ENCODE measurements at regions not wholly inside any gene's neighbourhood (a gene's known extent, or its start where the extent isn't known, plus 50 kb on each side); places are given as distances from the start of the nearest gene placed in this dataset.
A peak's percentile ranks its signal among the peaks of the same experiment; 100 is the strongest.

DNA sequence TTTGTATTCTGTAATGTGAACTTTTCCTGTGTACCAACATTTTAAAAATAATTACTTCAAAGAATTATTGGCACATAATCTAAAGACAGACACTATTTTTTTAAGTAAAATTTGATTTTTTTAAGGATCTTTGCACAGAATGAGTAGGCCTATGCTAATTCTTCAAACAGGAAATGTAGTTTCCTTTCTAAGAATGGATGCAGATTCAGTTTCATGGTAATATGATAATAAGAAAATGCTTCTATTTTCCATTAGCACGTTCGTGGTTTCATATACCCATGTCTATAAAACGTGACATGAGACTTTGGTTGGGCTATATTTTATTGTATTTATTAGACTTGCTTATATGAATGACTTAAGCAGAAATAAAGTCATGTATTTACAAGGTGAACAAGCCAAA, 191.8 kb upstream of the RBBP8 start:
- no peaks in the 10 kb centered on the region for H3K27me3 ChIP-seq (replicated peaks; ENCODE audit: insufficient read depth, low read depth, low read length, poor library complexity)
- DNase-seq (ENCODE audit: low spot score): peak; percentile 59
- peaks cover 14% of the 10 kb centered on the region for H3K4me1 ChIP-seq (ENCODE audit: insufficient read depth, low read length, poor library complexity, severe bottlenecking)
- no peaks in the 10 kb centered on the region for H3K36me3 ChIP-seq (ENCODE audit: insufficient read depth, low read length, poor library complexity, severe bottlenecking)
- intact Hi-C loops (cut with micrococcal nuclease; ENCODE audit: unreplicated experiment): no loop called here
- H3K9me3 ChIP-seq (ENCODE audit: low read depth, low read length, poor library complexity, severe bottlenecking): no peaks in the 10 kb centered on the region
- ChIA-PET CTCF (no interaction called here), POLR2A (ENCODE audit: low non-redundant PET) (no interaction called here)
- no TSS peak for BruUV-seq (replicated peaks)
- H3K27ac ChIP-seq (ENCODE audit: low read depth, low read length, poor library complexity, severe bottlenecking): no peak overlapping the region
- no peak overlapping the region for H3K4me3 ChIP-seq (ENCODE audit: low read depth, low read length, poor library complexity, severe bottlenecking)
- no peak for TF ChIP-seq EZH2 (IDR thresholded peaks at IDR 0.05; ENCODE audit: borderline replicate concordance, low read depth, low read length, poor library complexity, severe bottlenecking)
- TF ChIP-seq, protein P1, sequence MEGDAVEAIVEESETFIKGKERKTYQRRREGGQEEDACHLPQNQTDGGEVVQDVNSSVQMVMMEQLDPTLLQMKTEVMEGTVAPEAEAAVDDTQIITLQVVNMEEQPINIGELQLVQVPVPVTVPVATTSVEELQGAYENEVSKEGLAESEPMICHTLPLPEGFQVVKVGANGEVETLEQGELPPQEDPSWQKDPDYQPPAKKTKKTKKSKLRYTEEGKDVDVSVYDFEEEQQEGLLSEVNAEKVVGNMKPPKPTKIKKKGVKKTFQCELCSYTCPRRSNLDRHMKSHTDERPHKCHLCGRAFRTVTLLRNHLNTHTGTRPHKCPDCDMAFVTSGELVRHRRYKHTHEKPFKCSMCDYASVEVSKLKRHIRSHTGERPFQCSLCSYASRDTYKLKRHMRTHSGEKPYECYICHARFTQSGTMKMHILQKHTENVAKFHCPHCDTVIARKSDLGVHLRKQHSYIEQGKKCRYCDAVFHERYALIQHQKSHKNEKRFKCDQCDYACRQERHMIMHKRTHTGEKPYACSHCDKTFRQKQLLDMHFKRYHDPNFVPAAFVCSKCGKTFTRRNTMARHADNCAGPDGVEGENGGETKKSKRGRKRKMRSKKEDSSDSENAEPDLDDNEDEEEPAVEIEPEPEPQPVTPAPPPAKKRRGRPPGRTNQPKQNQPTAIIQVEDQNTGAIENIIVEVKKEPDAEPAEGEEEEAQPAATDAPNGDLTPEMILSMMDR (conservative IDR thresholded peaks at IDR 0.05; ENCODE audit: low read depth, low read length): no peak

DNA sequence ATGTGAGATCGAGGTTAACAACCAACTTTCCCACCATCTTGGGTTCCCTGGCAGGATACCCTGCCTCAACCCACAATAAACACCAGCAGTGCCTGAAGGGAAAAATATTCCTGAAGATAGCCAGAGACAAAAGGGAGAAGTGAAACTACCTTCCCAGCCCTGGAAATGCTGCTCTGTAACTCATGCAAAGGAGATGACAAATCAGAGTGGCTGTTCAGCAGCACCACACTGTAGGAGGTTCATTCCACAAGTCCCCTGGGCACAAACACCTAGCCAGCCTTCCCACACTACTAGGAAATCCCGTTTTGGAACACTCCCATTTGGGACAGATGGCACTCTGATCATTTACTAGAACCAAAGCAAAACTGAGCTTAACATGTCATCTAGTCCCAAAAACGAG, 190.7 kb upstream of the RBBP8 start:
- H3K27me3 ChIP-seq (replicated peaks; ENCODE audit: insufficient read depth, low read depth, low read length, poor library complexity): peaks cover 2% of the 10 kb centered on the region
- no peak overlapping the region for H3K4me3 ChIP-seq (ENCODE audit: low read depth, low read length, poor library complexity, severe bottlenecking)
- no peak overlapping the region for H3K27ac ChIP-seq (ENCODE audit: low read depth, low read length, poor library complexity, severe bottlenecking)
- ChIA-PET POLR2A (ENCODE audit: low non-redundant PET) (no interaction called here), CTCF (no interaction called here)
- intact Hi-C loops (cut with micrococcal nuclease; ENCODE audit: unreplicated experiment): no loop called here
- no peaks in the 10 kb centered on the region for H3K36me3 ChIP-seq (ENCODE audit: insufficient read depth, low read length, poor library complexity, severe bottlenecking)
- no peaks in the 10 kb centered on the region for H3K9me3 ChIP-seq (ENCODE audit: low read depth, low read length, poor library complexity, severe bottlenecking)
- TF ChIP-seq, protein P1 (conservative IDR thresholded peaks at IDR 0.05; ENCODE audit: low read depth, low read length): no peak
- no peak for TF ChIP-seq EZH2 (IDR thresholded peaks at IDR 0.05; ENCODE audit: borderline replicate concordance, low read depth, low read length, poor library complexity, severe bottlenecking)
- no TSS peak for BruUV-seq (replicated peaks)
- DNase-seq (ENCODE audit: low spot score): no peak
- H3K4me1 ChIP-seq (ENCODE audit: insufficient read depth, low read length, poor library complexity, severe bottlenecking): peaks cover 14% of the 10 kb centered on the region

DNA sequence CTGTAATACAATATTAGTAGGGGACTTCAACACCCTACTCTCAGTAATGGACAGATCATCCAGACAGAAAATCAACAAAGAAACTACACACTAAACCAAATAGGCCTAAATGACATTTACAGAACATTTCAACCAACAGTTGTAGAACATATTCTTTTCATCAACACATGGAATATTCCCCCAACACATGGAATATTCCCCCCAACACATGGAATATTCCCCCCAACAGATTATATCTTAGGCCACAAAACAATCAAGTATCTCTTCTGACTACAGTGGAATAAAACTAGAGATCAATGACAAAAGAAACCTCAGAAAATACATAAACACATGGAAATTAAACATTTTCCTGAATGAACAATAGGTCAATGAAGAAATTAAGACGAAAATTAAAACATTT, 187.2 kb upstream of the RBBP8 start:
- no peaks in the 10 kb centered on the region for H3K9me3 ChIP-seq (ENCODE audit: low read depth, low read length, poor library complexity, severe bottlenecking)

More for the DNA sequence above, 187.2 kb upstream of the RBBP8 start:
- BruUV-seq (replicated peaks): no TSS peak
- no peak for DNase-seq (ENCODE audit: low spot score)
- Histone ChIP-seq H3K27me3 (replicated peaks; ENCODE audit: insufficient read depth, low read depth, low read length, poor library complexity) (peaks cover 5% of the 10 kb centered on the region), H3K4me1 (ENCODE audit: insufficient read depth, low read length, poor library complexity, severe bottlenecking) (peaks cover 12% of the 10 kb centered on the region), H3K36me3 (ENCODE audit: insufficient read depth, low read length, poor library complexity, severe bottlenecking) (no peaks in the 10 kb centered on the region), H3K4me3 (ENCODE audit: low read depth, low read length, poor library complexity, severe bottlenecking) (no peak overlapping the region), H3K27ac (ENCODE audit: low read depth, low read length, poor library complexity, severe bottlenecking) (no peak overlapping the region)
- POLR2A ChIA-PET (ENCODE audit: low non-redundant PET): no interaction called here
- intact Hi-C loops (cut with micrococcal nuclease; ENCODE audit: unreplicated experiment): no loop called here
- no peak for TF ChIP-seq EZH2 (IDR thresholded peaks at IDR 0.05; ENCODE audit: borderline replicate concordance, low read depth, low read length, poor library complexity, severe bottlenecking)
- TF ChIP-seq, protein P1 (conservative IDR thresholded peaks at IDR 0.05; ENCODE audit: low read depth, low read length): no peak
- CTCF ChIA-PET: no interaction called here
